H1 (cell line): ENCODE measurements at regions not wholly inside any gene's neighbourhood (a gene's known extent, or its start where the extent isn't known, plus 50 kb on each side); places are given as distances from the start of the nearest gene placed in this dataset.

Experiments used
- BCL11A ChIP-seq, 2 experiments: IDR thresholded peaks; one replicate each; pipeline ENCODE4 v1.6.1; 2011; ENCODE audit warnings: low read depth in 2 of 2, low read length in 2 of 2, mild to moderate bottlenecking in 2 of 2
- GABPA ChIP-seq: IDR thresholded peaks from 2 replicates; pipeline ENCODE4 v1.6.1; 2011; ENCODE audit warnings: mild to moderate bottlenecking, low read length, moderate library complexity, borderline replicate concordance; ENCODE audit not compliant: insufficient read depth
- JUN ChIP-seq: IDR thresholded peaks from 2 replicates; pipeline ENCODE4 v1.6.1; 2011; ENCODE audit warnings: low read depth, mild to moderate bottlenecking, improper control_type of control experiment, low read length
- POU5F1 ChIP-seq: IDR thresholded peaks from 2 replicates; pipeline ENCODE4 v1.6.1; 2011; ENCODE audit warnings: low read depth, mild to moderate bottlenecking, low read length, moderate library complexity
- TAF7 ChIP-seq: optimal IDR thresholded peaks from 2 replicates; pipeline ENCODE3; 2011; ENCODE audit warnings: low read depth, mild to moderate bottlenecking, inconsistent platforms, low read length, moderate library complexity, borderline replicate concordance

DNA sequence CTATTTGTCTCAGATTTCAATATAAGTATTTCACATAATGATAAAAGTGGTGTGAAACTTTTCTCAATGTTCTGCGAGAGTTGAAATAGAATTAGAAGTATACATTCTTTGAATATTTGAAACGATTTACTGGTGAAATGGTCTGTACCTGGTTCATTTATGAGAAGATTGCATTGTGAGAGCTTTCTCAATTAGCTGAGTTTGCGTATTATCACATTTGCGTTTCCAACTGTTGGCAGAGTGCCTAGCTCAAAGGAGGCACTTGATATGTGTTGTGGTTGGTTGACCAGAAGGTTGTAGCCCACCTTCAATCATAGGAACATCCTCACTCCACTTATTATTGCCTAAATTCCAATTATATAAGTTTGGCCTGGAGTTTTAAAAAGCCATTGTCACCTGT is 58.8 kb upstream of the EXOC2 start (continued):
- TF ChIP-seq TAF7 (no peak), JUN (no peak), POU5F1 (no peak), GABPA (no peak), BCL11A (IDR thresholded peaks at IDR 0.05; ENCODE audit: low read depth in 2 of 2, low read length in 2 of 2) (no peak)
